Retinal pigment epithelial cell (primary cell): ENCODE measurements at regions not wholly inside any gene's neighbourhood (a gene's known extent, or its start where the extent isn't known, plus 50 kb on each side); places are given as distances from the start of the nearest gene placed in this dataset.

Experiments
- DNase-seq: peaks from one replicate; pipeline ENCODE4 v3.0.0-alpha.2; 2010; ENCODE audit warnings: low read depth
- H3K4me3 ChIP-seq: 2 replicates; pipeline ENCODE4 v1.5.1; 2011; ENCODE audit warnings: mild to moderate bottlenecking, low read length, control low read depth, moderate library complexity
- CTCF ChIP-seq: conservative IDR thresholded peaks from 2 replicates; pipeline ENCODE4 v1.5.1; 2011; ENCODE audit warnings: low read depth, low read length, control low read depth, inconsistent platforms

GRCh38 chr14:56036353-56036752 is 81.9 kb upstream of the PELI2 start:
- no peak for DNase-seq
- no peak for TF ChIP-seq CTCF

GRCh38 chr14:56040121-56040520 is 78.1 kb upstream of the PELI2 start:
- H3K4me3 ChIP-seq: no peak overlapping the region
- no peak for DNase-seq
- no peak for TF ChIP-seq CTCF

More at GRCh38 chr14:56036353-56036752, 81.9 kb upstream of the PELI2 start:
- H3K4me3 ChIP-seq: no peak overlapping the region

- DNase-seq: no peak
- no peak overlapping the region for H3K4me3 ChIP-seq
- TF ChIP-seq CTCF: no peak
Measured at GRCh38 chr14:56044196-56044595, 74.0 kb upstream of the PELI2 start.

GRCh38 chr14:56046546-56046945 is 71.7 kb upstream of the PELI2 start:
- no peak for TF ChIP-seq CTCF
- no peak for DNase-seq
- H3K4me3 ChIP-seq: no peak overlapping the region

- H3K4me3 ChIP-seq: no peak overlapping the region
- DNase-seq: no peak
- no peak for TF ChIP-seq CTCF
Measured at GRCh38 chr14:56046996-56047395, 71.2 kb upstream of the PELI2 start.

- DNase-seq: no peak
- H3K4me3 ChIP-seq: no peak overlapping the region
- TF ChIP-seq CTCF: no peak
Measured at GRCh38 chr14:56049536-56049935, 68.7 kb upstream of the PELI2 start.

- DNase-seq: no peak
- no peak for TF ChIP-seq CTCF
- no peak overlapping the region for H3K4me3 ChIP-seq
Measured at GRCh38 chr14:56055511-56055910, 62.7 kb upstream of the PELI2 start.
